ENCODE measurements at regions not wholly inside any gene's neighbourhood (a gene's known extent, or its start where the extent isn't known, plus 50 kb on each side); places are given as distances from the start of the nearest gene placed in this dataset.

DNA sequence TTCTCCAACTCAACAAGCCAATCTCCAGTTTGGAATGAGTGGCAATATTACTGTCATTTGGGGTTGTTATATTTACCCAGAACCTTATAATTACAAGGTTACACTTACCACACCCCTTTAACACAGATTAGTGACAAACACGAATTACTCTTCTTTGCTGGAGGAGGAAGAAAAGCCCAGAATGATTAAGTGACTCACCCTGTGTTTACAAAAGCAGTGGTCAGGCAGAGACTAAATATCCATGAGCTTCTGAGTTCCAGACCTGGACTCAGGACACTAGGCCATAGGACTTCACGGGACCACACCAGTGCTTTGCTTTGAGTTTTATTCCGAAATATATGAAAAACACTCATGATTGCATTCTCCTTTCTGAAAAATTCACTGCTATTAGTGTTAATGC, 370.8 kb downstream of the TLE1 start:
- Histone ChIP-seq H3K27me3 (ENCODE audit: control insufficient read depth, insufficient read depth, low read length) (no peaks in the 10 kb centered on the region), H3K4me3 (ENCODE audit: low read depth in 2 of 2, low read length in 2 of 2) (no peak overlapping the region), H3K27ac (ENCODE audit: low read length) (no peak overlapping the region), H3K9me3 (ENCODE audit: control insufficient read depth, insufficient read depth, low read depth, low read length) (no peaks in the 10 kb centered on the region), H3K36me3 (ENCODE audit: control insufficient read depth, insufficient read depth, low read length) (no peaks in the 10 kb centered on the region), H3K4me1 (ENCODE audit: control insufficient read depth, insufficient read depth, low read length) (no peaks in the 10 kb centered on the region)
- no peak for DNase-seq (ENCODE audit: low read depth, low spot score)
- no peak for ATAC-seq
- in situ Hi-C loops (cut with HindIII; ENCODE audit: low pct_unique_long_range_greater_than_20kb, low sequenced_read_pairs) (no loop called here), intact Hi-C loops (cut with micrococcal nuclease; ENCODE audit: unreplicated experiment) (no loop called here)
- ChIA-PET CTCF (interaction anchor here (0.6 kb wide), 1 partner anchor 1041 kb away, joined by 4 read pairs; no protein-coding TSS in a partner anchor), POLR2A (no interaction called here)
- BruUV-seq (replicated peaks): no TSS peak
- TF ChIP-seq, protein P1, sequence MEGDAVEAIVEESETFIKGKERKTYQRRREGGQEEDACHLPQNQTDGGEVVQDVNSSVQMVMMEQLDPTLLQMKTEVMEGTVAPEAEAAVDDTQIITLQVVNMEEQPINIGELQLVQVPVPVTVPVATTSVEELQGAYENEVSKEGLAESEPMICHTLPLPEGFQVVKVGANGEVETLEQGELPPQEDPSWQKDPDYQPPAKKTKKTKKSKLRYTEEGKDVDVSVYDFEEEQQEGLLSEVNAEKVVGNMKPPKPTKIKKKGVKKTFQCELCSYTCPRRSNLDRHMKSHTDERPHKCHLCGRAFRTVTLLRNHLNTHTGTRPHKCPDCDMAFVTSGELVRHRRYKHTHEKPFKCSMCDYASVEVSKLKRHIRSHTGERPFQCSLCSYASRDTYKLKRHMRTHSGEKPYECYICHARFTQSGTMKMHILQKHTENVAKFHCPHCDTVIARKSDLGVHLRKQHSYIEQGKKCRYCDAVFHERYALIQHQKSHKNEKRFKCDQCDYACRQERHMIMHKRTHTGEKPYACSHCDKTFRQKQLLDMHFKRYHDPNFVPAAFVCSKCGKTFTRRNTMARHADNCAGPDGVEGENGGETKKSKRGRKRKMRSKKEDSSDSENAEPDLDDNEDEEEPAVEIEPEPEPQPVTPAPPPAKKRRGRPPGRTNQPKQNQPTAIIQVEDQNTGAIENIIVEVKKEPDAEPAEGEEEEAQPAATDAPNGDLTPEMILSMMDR (IDR thresholded peaks at IDR 0.05): no peak
- TF ChIP-seq, protein P2, sequence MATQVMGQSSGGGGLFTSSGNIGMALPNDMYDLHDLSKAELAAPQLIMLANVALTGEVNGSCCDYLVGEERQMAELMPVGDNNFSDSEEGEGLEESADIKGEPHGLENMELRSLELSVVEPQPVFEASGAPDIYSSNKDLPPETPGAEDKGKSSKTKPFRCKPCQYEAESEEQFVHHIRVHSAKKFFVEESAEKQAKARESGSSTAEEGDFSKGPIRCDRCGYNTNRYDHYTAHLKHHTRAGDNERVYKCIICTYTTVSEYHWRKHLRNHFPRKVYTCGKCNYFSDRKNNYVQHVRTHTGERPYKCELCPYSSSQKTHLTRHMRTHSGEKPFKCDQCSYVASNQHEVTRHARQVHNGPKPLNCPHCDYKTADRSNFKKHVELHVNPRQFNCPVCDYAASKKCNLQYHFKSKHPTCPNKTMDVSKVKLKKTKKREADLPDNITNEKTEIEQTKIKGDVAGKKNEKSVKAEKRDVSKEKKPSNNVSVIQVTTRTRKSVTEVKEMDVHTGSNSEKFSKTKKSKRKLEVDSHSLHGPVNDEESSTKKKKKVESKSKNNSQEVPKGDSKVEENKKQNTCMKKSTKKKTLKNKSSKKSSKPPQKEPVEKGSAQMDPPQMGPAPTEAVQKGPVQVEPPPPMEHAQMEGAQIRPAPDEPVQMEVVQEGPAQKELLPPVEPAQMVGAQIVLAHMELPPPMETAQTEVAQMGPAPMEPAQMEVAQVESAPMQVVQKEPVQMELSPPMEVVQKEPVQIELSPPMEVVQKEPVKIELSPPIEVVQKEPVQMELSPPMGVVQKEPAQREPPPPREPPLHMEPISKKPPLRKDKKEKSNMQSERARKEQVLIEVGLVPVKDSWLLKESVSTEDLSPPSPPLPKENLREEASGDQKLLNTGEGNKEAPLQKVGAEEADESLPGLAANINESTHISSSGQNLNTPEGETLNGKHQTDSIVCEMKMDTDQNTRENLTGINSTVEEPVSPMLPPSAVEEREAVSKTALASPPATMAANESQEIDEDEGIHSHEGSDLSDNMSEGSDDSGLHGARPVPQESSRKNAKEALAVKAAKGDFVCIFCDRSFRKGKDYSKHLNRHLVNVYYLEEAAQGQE (IDR thresholded peaks at IDR 0.05; ENCODE audit: insufficient read depth in 1 of 2, low read depth in 2 of 2, low read length in 1 of 2): no peak
- TF ChIP-seq POLR2AphosphoS5 (IDR thresholded peaks at IDR 0.05; ENCODE audit: low read depth, low read length) (no peak), SIN3A (IDR thresholded peaks at IDR 0.05; ENCODE audit: borderline replicate concordance, insufficient read depth, low read depth, low read length) (no peak), TCF7L2 (IDR thresholded peaks at IDR 0.05; ENCODE audit: low read depth, low read length) (no peak)

DNA sequence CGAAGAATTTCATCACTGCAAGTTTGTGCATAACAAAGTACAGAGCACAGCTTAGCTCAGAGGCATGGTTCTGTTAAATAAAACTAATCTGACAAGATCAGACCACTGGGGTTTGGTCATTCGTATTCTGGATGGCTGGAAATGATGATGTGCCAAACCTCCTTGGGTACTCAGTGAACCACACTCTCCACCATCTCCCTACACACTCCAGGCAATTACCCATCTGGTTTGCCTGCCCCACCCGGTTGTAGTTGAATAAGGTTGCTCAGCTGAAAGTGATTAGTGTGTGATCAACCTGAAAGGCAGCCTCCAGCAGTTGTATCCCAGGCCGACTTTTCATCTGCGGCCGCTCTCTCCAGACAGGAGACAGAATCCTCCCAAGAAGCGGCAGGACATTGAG, 371.4 kb downstream of the TLE1 start:
- no peak for TF ChIP-seq SIN3A (IDR thresholded peaks at IDR 0.05; ENCODE audit: borderline replicate concordance, insufficient read depth, low read depth, low read length)
- no peak for TF ChIP-seq POLR2AphosphoS5 (IDR thresholded peaks at IDR 0.05; ENCODE audit: low read depth, low read length)
- TF ChIP-seq, protein P1 (IDR thresholded peaks at IDR 0.05): no peak
- no peak for TF ChIP-seq TCF7L2 (IDR thresholded peaks at IDR 0.05; ENCODE audit: low read depth, low read length)
- TF ChIP-seq, protein P2 (IDR thresholded peaks at IDR 0.05; ENCODE audit: insufficient read depth in 1 of 2, low read depth in 2 of 2, low read length in 1 of 2): no peak
- ChIA-PET POLR2A (no interaction called here), CTCF (no interaction called here)
- Histone ChIP-seq H3K27me3 (ENCODE audit: control insufficient read depth, insufficient read depth, low read length) (no peaks in the 10 kb centered on the region), H3K4me1 (ENCODE audit: control insufficient read depth, insufficient read depth, low read length) (no peaks in the 10 kb centered on the region), H3K9me3 (ENCODE audit: control insufficient read depth, insufficient read depth, low read depth, low read length) (no peaks in the 10 kb centered on the region), H3K4me3 (ENCODE audit: low read depth in 2 of 2, low read length in 2 of 2) (no peak overlapping the region), H3K27ac (ENCODE audit: low read length) (no peak overlapping the region), H3K36me3 (ENCODE audit: control insufficient read depth, insufficient read depth, low read length) (no peaks in the 10 kb centered on the region)
- intact Hi-C loops (cut with micrococcal nuclease; ENCODE audit: unreplicated experiment) (no loop called here), in situ Hi-C loops (cut with HindIII; ENCODE audit: low pct_unique_long_range_greater_than_20kb, low sequenced_read_pairs) (no loop called here)
- ATAC-seq: no peak
- BruUV-seq (replicated peaks): no TSS peak
- DNase-seq (ENCODE audit: low read depth, low spot score): no peak

Measured in Panc1 (cell line).